Epithelial cell of esophagus (primary cell): ENCODE measurements at regions not wholly inside any gene's neighbourhood (a gene's known extent, or its start where the extent isn't known, plus 50 kb on each side); places are given as distances from the start of the nearest gene placed in this dataset.
A peak's percentile ranks its signal among the peaks of the same experiment; 100 is the strongest.
"Not testable (repeated sequence)": the region's sequence is repeated elsewhere in the genome, so short reads cannot be mapped to it uniquely, and the experiment has no call there.

Experiments used
- DNase-seq: peaks from one replicate; pipeline ENCODE4 v3.0.0; 2010; ENCODE audit warnings: low read depth
- H3K4me3 ChIP-seq: 2 replicates; pipeline ENCODE4 v1.5.1; 2011; ENCODE audit warnings: mild to moderate bottlenecking, low read length, control low read depth
- CTCF ChIP-seq: IDR thresholded peaks from 2 replicates; pipeline ENCODE4 v1.5.1; 2011; ENCODE audit warnings: low read depth, mild to moderate bottlenecking, low read length, control low read depth, inconsistent platforms; ENCODE audit not compliant: insufficient read depth; ENCODE audit errors: missing control alignments

- no peak for DNase-seq
- H3K4me3 ChIP-seq: no peak overlapping the region
- no peak for TF ChIP-seq CTCF
Observed at GRCh38 chr2:160826496-160826895, 332.9 kb upstream of the RBMS1 start.

- no peak for DNase-seq
- TF ChIP-seq CTCF: no peak
Observed at GRCh38 chr2:160828076-160828475, 332.2 kb upstream of the TANK start.

GRCh38 chr2:160832381-160832780, 327.8 kb upstream of the TANK start:
- not testable (repeated sequence) for H3K4me3 ChIP-seq, DNase-seq

More at GRCh38 chr2:160828076-160828475, 332.2 kb upstream of the TANK start:
- H3K4me3 ChIP-seq: no peak overlapping the region

- TF ChIP-seq CTCF: no peak
- no peak for DNase-seq
- no peak overlapping the region for H3K4me3 ChIP-seq
Observed at GRCh38 chr2:160835166-160835565, 325.1 kb upstream of the TANK start.

GRCh38 chr2:160836755-160837154, 323.5 kb upstream of the TANK start:
- TF ChIP-seq CTCF: no peak
- no peak overlapping the region for H3K4me3 ChIP-seq
- DNase-seq: peak; percentile 90

GRCh38 chr2:160837416-160837815, 322.8 kb upstream of the TANK start:
- H3K4me3 ChIP-seq: no peak overlapping the region
- no peak for TF ChIP-seq CTCF
- DNase-seq: no peak

- DNase-seq: no peak
- H3K4me3 ChIP-seq: no peak overlapping the region
- no peak for TF ChIP-seq CTCF
Observed at GRCh38 chr2:160838147-160838546, 322.1 kb upstream of the TANK start.

GRCh38 chr2:160838691-160839090, 321.5 kb upstream of the TANK start:
- H3K4me3 ChIP-seq: no peak overlapping the region
- no peak for TF ChIP-seq CTCF
- no peak for DNase-seq
